Activated T-cell treated with anti-CD3 and anti-CD28 coated beads, Interleukin-2, amount 50 U/mL, for 48 hours (primary cell): ENCODE measurements at regions not wholly inside any gene's neighbourhood (a gene's known extent, or its start where the extent isn't known, plus 50 kb on each side); places are given as distances from the start of the nearest gene placed in this dataset.

Experiments
- DNase-seq, 2 experiments: peaks; one replicate each; pipeline ENCODE4 v3.0.0-alpha.2; 2020

- peak; percentile 61 to 70 for DNase-seq
These were observed 91.8 kb upstream of the ENPP6 start for GRCh38 chr4:184309241-184310170.

GRCh38 chr4:184306949-184307348 is 89.3 kb upstream of the ENPP6 start:
- no peak for DNase-seq

GRCh38 chr4:184306470-184306869 is 88.8 kb upstream of the ENPP6 start:
- DNase-seq, result no peak

GRCh38 chr4:184300816-184301215 is 83.1 kb upstream of the ENPP6 start:
- no peak for DNase-seq

GRCh38 chr4:184298254-184298653 is 80.6 kb upstream of the ENPP6 start:
- no peak for DNase-seq

- DNase-seq, result peak in 1 of 2 experiments; percentile 7
These were observed 77.5 kb upstream of the ENPP6 start for GRCh38 chr4:184295206-184295605.

- no peak for DNase-seq
These were observed 77.0 kb upstream of the ENPP6 start for GRCh38 chr4:184294606-184295133.

- DNase-seq, result no peak
These were observed 75.9 kb upstream of the ENPP6 start for GRCh38 chr4:184293552-184293951.

- DNase-seq, result no peak
These were observed 75.2 kb upstream of the ENPP6 start for GRCh38 chr4:184292877-184293276.

- no peak for DNase-seq
These were observed 74.8 kb upstream of the ENPP6 start for GRCh38 chr4:184292465-184292867.

GRCh38 chr4:184289179-184289535 is 71.5 kb upstream of the ENPP6 start:
- DNase-seq, result no peak

- peak; percentile 61 to 67 for DNase-seq
These were observed 70.9 kb upstream of the ENPP6 start for GRCh38 chr4:184288451-184289178.

GRCh38 chr4:184287697-184288255 is 70.1 kb upstream of the ENPP6 start:
- DNase-seq, result no peak

- DNase-seq, result no peak
These were observed 68.7 kb upstream of the ENPP6 start for GRCh38 chr4:184286358-184286757.

- DNase-seq, result no peak
These were observed 67.1 kb upstream of the ENPP6 start for GRCh38 chr4:184284742-184285141.

- no peak for DNase-seq
These were observed 66.6 kb upstream of the ENPP6 start for GRCh38 chr4:184284336-184284690.

- DNase-seq, result no peak
These were observed 66.1 kb upstream of the ENPP6 start for GRCh38 chr4:184283659-184284335.

GRCh38 chr4:184282895-184283654 is 65.4 kb upstream of the ENPP6 start:
- DNase-seq, result peak; percentile 60 to 64

GRCh38 chr4:184282251-184282713 is 64.6 kb upstream of the ENPP6 start:
- peak; percentile 80 to 81 for DNase-seq

- peak; percentile 61 for DNase-seq
These were observed 63.8 kb upstream of the ENPP6 start for GRCh38 chr4:184281231-184282139.

GRCh38 chr4:184280591-184281071 is 63.0 kb upstream of the ENPP6 start:
- peak; percentile 45 to 58 for DNase-seq
